Medulla oblongata (tissue), 1 donor: ENCODE measurements at regions not wholly inside any gene's neighbourhood (a gene's known extent, or its start where the extent isn't known, plus 50 kb on each side); places are given as distances from the start of the nearest gene placed in this dataset.
A peak's percentile ranks its signal among the peaks of the same experiment; 100 is the strongest.
"Not testable (repeated sequence)": the region's sequence is repeated elsewhere in the genome, so short reads cannot be mapped to it uniquely, and the experiment has no call there.

Experiments
- DNase-seq: peaks from one replicate; pipeline ENCODE4 v3.0.0-alpha.2; 2015; ENCODE audit errors: extremely low spot score

- no peak for DNase-seq
Measured at GRCh38 chr5:121485281-121485680, 366.4 kb upstream of the FTMT start.

DNA sequence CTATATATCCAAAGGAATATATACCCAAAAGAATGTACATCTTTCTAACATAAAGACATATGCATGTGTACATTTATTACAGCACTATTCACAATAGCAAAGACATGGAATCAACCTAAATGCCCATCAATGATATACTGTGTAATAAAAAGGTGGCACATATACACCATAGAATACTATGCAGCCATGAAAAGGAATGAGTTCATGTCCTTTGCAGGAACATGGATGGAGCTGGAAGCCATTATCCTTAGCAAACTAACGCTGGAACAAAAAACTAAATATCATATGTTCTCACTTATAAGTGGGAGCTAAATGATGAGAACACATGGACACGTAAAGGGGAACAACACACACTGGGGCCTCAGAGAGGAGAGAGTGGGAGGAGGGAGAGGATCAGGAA, 365.7 kb upstream of the FTMT start:
- not testable (repeated sequence) for DNase-seq

GRCh38 chr5:121489972-121490371, 361.7 kb upstream of the FTMT start:
- DNase-seq, result no peak

- no peak for DNase-seq
Measured at GRCh38 chr5:121497176-121497575, 354.5 kb upstream of the FTMT start.

DNA sequence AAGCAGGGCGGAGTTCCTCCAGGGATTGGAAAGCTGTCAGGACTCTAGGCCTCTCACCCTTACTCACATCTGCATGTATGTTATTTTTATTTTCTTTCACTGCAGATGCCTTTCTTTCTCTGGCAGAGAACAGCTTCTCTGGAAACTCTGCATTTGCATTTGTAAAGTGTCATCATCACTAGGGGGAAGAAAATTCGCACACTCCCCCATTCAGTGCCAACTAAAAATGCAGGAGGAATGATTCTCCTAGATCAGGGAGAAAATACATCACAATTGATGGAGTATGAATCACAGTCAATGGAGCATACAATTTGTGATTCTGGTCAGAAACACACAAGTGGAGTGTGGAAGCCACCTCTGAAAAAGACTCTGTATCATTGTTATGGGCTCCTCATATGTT, 351.4 kb upstream of the FTMT start:
- no peak for DNase-seq

DNA sequence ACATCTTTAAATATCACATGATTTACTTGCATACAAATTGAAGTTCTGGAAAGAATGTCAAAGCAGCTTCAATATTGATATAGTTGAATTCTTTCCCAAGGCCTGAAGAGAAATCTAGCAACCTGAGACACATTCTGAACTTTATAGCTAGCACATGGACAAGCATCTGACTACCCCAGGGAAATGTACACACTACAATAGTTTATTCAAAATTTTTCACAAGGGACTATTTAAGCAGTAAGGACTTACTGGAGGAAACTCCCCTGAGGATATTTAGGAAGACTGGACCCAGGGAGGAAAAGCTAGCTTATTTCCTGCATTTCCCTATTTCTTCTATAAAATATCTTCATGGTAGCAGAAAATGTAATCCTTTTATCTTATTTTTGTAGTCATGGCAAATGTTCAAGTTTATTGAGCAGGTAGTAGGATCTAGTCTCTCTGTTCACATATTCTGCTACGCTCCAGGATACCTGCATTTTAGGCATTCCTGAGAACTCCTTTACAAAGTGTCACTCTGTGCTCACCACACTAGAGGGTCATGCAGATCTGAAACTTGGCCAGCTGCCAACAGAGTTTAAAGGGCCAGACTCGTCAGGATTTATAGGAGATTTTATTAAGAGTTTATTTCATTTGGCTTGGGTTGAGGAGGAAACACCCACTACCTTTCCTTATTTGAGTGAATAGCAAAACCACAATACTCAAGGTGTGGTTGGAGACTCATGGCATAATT, 348.4 kb upstream of the FTMT start:
- DNase-seq, result peak; percentile 53

DNA sequence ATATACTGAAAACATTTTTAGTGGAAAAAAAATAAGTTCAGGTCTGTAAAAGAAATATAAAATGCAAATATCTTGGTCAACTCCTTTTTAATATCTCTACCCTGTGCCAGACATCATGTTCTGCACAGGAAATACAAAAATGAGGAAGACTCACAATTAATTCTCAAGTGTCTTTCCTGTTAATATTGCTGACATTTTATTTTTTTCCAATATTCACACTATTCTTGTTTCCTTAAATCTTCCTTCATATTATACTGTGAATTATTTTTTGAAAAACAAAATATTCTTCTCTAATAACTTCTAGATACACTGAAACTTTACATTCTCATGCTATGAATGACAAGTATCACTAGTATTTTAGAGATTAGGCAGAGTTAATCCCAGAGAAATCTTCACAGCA, 334.7 kb upstream of the FTMT start:
- no peak for DNase-seq

GRCh38 chr5:121525706-121526105, 326.0 kb upstream of the FTMT start:
- no peak for DNase-seq

- no peak for DNase-seq
Measured at GRCh38 chr5:121526908-121527307, 324.8 kb upstream of the FTMT start.

GRCh38 chr5:121533814-121534213, 317.9 kb upstream of the FTMT start:
- no peak for DNase-seq

GRCh38 chr5:121550989-121551388, 300.7 kb upstream of the FTMT start:
- DNase-seq, result no peak

DNA sequence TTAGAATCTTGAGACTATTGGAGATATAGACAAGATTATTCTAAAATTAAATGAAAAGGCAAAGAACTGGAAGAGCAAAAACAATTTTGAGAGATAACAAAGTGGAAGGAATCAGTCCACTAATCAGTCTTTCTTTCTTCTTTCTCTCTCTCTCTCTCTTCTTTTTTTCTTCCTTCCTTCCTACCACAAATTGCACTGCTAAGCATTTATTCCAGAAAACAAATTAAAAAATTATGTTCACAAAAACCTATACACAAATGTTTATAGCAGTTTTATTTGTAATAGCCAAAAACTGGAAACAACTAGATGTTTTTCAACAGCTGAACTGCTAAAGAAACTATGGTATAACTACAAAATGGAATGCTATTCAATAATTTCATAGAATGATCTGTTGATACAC, 291.9 kb upstream of the FTMT start:
- DNase-seq, result no peak

- DNase-seq, result no peak
Measured at GRCh38 chr5:121572061-121572460, 279.6 kb upstream of the FTMT start.

DNA sequence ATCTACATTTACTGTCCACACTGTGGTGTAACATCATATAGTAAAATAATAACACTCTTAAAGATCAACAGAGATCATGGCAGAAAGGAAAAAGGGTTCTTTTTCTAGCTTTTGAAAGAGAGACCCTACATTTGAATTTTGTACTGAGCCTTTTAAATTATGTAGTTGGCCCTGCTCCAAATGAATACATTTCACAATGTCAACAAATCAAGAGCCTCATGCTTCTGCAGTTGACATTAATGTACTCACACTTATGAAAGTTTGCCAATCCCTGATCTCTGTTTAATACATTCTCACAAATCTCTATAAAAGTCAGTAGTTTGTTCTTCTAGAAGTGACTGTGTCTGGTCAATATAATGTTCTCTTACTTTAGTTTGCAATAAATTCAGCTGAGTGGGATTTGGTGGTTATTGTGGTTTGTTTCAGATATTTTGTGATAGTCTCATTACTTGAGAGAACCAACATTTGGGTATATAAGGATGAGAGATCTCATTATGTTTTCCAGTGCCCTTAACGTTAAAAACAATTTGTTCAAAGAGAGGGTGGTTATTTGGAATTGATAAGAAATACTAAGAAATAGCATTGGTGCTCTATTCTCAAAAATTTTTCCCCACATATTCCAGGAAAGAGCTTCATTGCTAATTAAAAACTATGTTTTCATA, 277.8 kb upstream of the FTMT start:
- no peak for DNase-seq

DNA sequence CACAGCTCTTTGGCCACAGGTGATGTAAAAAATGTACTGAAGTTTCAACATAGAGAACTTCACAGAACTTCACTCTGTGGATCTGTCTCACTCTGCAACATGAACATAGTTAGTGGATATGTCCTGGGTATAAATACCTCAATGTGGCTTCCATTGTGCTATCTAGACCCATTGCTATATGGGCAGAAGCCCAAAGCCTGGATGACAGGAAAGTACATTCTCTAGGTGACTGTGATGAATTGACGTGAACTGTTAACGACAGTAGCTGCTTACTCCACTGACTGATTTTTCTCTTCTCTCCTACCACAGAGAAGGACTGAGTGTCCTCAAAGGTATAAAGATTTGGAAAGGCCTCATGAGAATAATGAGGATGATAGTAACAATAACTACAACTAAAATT, 270.1 kb upstream of the FTMT start:
- no peak for DNase-seq

- DNase-seq, result no peak
Measured at GRCh38 chr5:121596882-121597281, 254.8 kb upstream of the FTMT start.

DNA sequence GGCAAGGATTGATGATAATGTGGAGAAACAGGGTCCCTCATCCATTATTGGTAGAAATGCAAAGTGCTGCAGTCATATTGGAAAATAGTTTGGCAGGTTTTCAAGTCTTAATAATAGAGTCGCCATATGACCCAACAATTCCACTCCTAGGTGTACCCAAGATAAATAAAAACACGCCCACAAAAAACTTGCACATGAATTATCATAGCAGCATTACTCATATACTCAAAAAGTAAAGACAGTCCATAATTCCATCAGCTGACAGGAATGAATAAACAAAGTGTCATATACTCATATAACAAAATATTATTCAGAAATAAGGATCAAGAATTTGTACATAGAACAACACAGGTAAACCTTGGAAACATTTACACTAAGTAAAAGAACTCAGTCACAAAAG, 242.9 kb upstream of the FTMT start:
- DNase-seq, result no peak

GRCh38 chr5:121624035-121624434, 227.6 kb upstream of the FTMT start:
- DNase-seq, result no peak

DNA sequence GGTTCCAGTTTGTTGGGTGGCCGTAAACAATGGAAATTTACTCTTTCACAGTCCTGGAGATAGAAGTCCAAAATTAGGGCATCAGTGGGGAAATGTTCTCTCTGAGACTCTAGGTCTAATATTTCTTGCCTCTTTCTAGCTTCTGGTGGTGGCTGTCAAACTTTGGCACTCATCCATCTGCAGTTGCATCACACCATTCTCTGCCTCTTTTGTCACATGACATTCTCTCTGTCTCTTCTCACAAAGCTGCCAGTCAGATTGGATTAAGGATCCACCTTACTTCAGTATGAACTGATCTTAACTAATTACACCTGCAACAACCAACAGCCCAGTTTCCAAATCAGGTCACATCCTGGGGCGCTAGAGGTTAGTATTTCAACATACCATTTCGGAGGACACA, 222.9 kb upstream of the FTMT start:
- DNase-seq, result no peak

GRCh38 chr5:121630402-121630801, 221.3 kb upstream of the FTMT start:
- DNase-seq, result peak; percentile 4

DNA sequence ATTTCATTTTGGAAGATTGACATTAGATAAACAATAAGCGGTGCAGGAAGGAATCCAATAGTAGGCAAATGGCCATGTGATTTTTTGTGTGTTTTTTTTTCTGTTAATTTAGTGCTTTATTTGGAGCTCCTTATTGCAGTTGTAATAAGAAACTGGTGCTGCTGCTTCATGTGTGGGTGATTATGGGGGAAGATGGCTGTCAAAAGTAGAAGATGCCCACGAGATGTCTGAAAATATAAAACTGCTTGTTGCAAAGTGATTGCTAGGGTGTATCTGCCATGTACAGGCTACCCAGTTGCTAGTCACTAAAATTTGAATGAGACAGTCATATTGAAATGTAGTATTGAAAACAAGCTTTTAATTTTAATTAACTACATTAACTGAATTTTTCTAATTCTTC, 216.7 kb upstream of the FTMT start:
- DNase-seq, result no peak

GRCh38 chr5:121638126-121638525, 213.6 kb upstream of the FTMT start:
- no peak for DNase-seq

- no peak for DNase-seq
Measured at GRCh38 chr5:121640298-121640697, 211.4 kb upstream of the FTMT start.

- DNase-seq, result no peak
Measured at GRCh38 chr5:121658221-121658620, 193.5 kb upstream of the FTMT start.
